Osteocyte (in vitro differentiated cells): ENCODE measurements at regions not wholly inside any gene's neighbourhood (a gene's known extent, or its start where the extent isn't known, plus 50 kb on each side); places are given as distances from the start of the nearest gene placed in this dataset.

Experiments used
- DNase-seq: peaks from one replicate; pipeline ENCODE4 v3.0.0; 2021; ENCODE audit warnings: mixed read lengths; ENCODE audit not compliant: unreplicated experiment; ENCODE audit errors: extremely low spot score
- H3K27ac Mint-ChIP-seq: one replicate; pipeline ENCODE4 v1.8.0; 2021; ENCODE audit warnings: mild to moderate bottlenecking, mixed read lengths; ENCODE audit not compliant: unreplicated experiment
- H3K27me3 Mint-ChIP-seq: one replicate; pipeline ENCODE4 v1.8.0; 2021; ENCODE audit warnings: mixed read lengths; ENCODE audit not compliant: unreplicated experiment
- H3K36me3 Mint-ChIP-seq: one replicate; pipeline ENCODE4 v1.8.0; 2021; ENCODE audit warnings: mixed read lengths; ENCODE audit not compliant: unreplicated experiment
- H3K4me1 Mint-ChIP-seq: one replicate; pipeline ENCODE4 v1.8.0; 2021; ENCODE audit warnings: mixed read lengths; ENCODE audit not compliant: unreplicated experiment
- H3K4me3 Mint-ChIP-seq: one replicate; pipeline ENCODE4 v1.8.0; 2021; ENCODE audit warnings: mild to moderate bottlenecking, moderate library complexity, mixed read lengths; ENCODE audit not compliant: unreplicated experiment
- H3K9me3 Mint-ChIP-seq: one replicate; pipeline ENCODE4 v1.8.0; 2021; ENCODE audit warnings: mixed read lengths; ENCODE audit not compliant: unreplicated experiment
- TF ChIP-seq, protein P1 (sequence below): fragments of 200-600 bp; sonication (generic); IDR thresholded peaks from 2 replicates; pipeline ENCODE4 v1.5.0; 2021; ENCODE audit warnings: antibody characterized with exemption, mild to moderate bottlenecking, moderate library complexity

DNA sequence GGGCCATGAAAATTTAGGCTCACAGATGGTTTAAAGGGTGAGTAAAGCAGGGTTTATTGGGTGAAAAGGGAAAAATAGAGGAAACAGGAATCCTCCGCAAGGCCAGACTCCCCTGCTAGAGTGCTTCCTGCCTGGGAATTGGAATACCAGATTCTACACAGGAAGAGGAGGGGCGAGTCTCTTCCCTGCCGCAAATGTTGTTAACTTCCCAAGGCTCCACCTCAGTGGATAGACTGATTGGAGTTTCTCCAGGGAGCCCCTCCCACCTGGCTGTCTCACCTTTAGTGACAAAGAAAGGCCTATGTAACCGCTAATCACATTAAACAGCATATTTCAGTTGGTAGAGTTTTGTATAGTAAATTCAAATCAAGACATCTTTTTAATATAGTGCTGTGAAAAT is 1450.1 kb downstream of the KCNT2 start:
- TF ChIP-seq, protein P1, sequence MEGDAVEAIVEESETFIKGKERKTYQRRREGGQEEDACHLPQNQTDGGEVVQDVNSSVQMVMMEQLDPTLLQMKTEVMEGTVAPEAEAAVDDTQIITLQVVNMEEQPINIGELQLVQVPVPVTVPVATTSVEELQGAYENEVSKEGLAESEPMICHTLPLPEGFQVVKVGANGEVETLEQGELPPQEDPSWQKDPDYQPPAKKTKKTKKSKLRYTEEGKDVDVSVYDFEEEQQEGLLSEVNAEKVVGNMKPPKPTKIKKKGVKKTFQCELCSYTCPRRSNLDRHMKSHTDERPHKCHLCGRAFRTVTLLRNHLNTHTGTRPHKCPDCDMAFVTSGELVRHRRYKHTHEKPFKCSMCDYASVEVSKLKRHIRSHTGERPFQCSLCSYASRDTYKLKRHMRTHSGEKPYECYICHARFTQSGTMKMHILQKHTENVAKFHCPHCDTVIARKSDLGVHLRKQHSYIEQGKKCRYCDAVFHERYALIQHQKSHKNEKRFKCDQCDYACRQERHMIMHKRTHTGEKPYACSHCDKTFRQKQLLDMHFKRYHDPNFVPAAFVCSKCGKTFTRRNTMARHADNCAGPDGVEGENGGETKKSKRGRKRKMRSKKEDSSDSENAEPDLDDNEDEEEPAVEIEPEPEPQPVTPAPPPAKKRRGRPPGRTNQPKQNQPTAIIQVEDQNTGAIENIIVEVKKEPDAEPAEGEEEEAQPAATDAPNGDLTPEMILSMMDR: no peak
- DNase-seq: no peak
- H3K9me3 Mint-ChIP-seq: no peaks in the 10 kb centered on the region
- no peaks in the 10 kb centered on the region for H3K27me3 Mint-ChIP-seq
- H3K27ac Mint-ChIP-seq: no peak overlapping the region
- no peak overlapping the region for H3K4me3 Mint-ChIP-seq
- H3K4me1 Mint-ChIP-seq: no peaks in the 10 kb centered on the region
- no peaks in the 10 kb centered on the region for H3K36me3 Mint-ChIP-seq

DNA sequence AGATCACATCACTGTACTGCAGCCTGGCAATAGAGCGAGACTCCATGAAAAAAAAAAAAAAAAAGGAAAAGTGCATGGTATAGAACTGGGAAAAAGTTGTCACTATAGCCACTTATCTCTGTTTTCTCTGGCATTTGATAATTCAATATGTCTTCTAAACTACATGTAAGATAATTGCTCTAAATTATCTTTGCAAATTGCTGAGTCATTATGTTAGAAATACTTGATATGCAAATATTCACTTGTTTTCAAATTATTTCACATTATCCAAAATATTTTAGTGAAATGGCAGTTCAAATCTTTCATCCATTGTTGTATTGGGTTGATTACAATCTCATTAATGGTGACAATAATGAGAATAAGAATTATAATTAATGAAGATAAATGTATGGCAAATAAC is 1455.1 kb downstream of the KCNT2 start:
- H3K4me1 Mint-ChIP-seq: no peaks in the 10 kb centered on the region
- H3K9me3 Mint-ChIP-seq: no peaks in the 10 kb centered on the region
- TF ChIP-seq, protein P1: no peak
- H3K36me3 Mint-ChIP-seq: no peaks in the 10 kb centered on the region
- H3K27ac Mint-ChIP-seq: no peak overlapping the region
- H3K4me3 Mint-ChIP-seq: no peak overlapping the region
- H3K27me3 Mint-ChIP-seq: no peaks in the 10 kb centered on the region
- DNase-seq: no peak

DNA sequence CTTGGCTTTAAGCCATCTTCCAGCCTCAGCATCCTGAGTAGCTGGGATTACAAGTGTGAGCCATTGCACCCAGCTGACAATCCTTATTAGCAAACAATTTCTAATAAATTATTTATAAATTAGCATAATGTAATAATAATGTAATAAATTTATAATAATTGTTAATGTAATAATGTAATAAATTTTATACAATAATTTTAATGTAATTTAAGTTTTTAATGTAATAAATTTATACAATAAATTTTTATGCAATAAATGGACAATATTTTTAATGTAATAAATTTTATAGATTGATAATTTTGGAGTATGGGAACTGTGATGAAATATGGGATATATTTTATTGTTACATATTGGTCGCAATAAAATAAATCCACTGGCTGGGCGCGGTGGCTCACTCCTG is 1457.5 kb downstream of the KCNT2 start:
- Mint-ChIP-seq H3K4me1 (no peaks in the 10 kb centered on the region), H3K4me3 (no peak overlapping the region), H3K27ac (no peak overlapping the region), H3K27me3 (no peaks in the 10 kb centered on the region), H3K9me3 (no peaks in the 10 kb centered on the region), H3K36me3 (no peaks in the 10 kb centered on the region)
- no peak for DNase-seq
- TF ChIP-seq, protein P1: no peak

DNA sequence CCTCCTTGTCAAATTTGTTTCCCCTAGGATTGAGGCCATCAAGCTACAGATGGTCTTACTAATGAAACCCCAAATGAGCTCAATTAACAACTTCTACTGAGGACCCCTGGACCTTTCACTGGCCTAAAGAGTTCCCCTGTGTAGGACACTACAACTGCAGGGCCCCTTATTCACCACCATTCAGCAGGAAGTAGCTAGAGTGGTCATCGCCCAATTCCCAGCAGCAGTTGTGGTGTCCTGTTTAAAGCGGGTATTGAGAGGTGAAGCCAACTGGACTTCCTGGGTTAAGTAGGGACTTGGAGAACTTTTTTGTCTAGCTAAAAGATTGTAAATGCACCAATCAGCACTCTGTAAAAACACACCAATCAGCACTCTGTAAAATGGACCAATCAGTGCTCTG is 1466.9 kb downstream of the KCNT2 start:
- H3K27me3 Mint-ChIP-seq: no peaks in the 10 kb centered on the region

DNA sequence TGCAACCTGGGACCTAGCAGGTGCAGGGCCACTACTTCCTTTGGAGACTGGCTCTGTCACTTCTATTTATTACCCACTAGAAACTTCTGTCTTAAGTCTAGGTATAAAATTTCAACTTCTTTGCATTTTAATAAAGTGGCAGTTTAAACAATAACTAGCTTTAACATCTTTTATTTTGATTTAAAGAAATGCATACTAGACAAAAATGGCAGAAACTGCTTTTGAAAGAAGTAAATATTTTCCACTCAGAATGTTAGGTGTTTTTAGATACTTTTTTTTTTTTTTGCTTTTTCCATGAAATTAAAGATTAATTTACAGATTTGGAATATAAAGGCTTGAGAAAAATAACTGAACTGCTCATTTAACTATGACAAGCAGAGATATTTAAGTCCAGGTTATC is 1477.6 kb downstream of the KCNT2 start:
- Mint-ChIP-seq H3K36me3 (no peaks in the 10 kb centered on the region), H3K27ac (no peak overlapping the region), H3K9me3 (peaks cover 7% of the 10 kb centered on the region), H3K4me1 (no peaks in the 10 kb centered on the region), H3K27me3 (no peaks in the 10 kb centered on the region), H3K4me3 (no peak overlapping the region)
- TF ChIP-seq, protein P1: no peak
- no peak for DNase-seq

More for the DNA sequence above, 1466.9 kb downstream of the KCNT2 start:
- no peak for DNase-seq
- H3K36me3 Mint-ChIP-seq: no peaks in the 10 kb centered on the region
- TF ChIP-seq, protein P1: no peak
- no peak overlapping the region for H3K27ac Mint-ChIP-seq
- no peaks in the 10 kb centered on the region for H3K4me1 Mint-ChIP-seq
- H3K9me3 Mint-ChIP-seq: peaks cover 17% of the 10 kb centered on the region
- H3K4me3 Mint-ChIP-seq: no peak overlapping the region
